ENCODE measurements at regions not wholly inside any gene's neighbourhood (a gene's known extent, or its start where the extent isn't known, plus 50 kb on each side); places are given as distances from the start of the nearest gene placed in this dataset.

GRCh38 chr19:32268381-32268780 lies 77.0 kb upstream of the ZNF507 start:
- Mint-ChIP-seq H3K9me3 (peaks cover under 1% of the 10 kb centered on the region), H3K4me3 (no peak overlapping the region), H3K27me3 (peaks cover 2% of the 10 kb centered on the region), H3K36me3 (ENCODE audit: low read depth) (no peaks in the 10 kb centered on the region), H3K27ac (no peak overlapping the region), H3K4me1 (no peaks in the 10 kb centered on the region)
- POLR2A ChIA-PET, result no interaction called here
- CTCF ChIA-PET, result no interaction called here
- ATAC-seq (ENCODE audit: low read depth) (no peak), DNase-seq (no peak)
- intact Hi-C loops (cut with micrococcal nuclease), result no loop called here
- no peak for TF ChIP-seq CTCF (IDR thresholded peaks at IDR 0.05)

- intact Hi-C loops (cut with micrococcal nuclease), result no loop called here
- Mint-ChIP-seq H3K9me3 (peaks cover 7% of the 10 kb centered on the region), H3K27ac (no peak overlapping the region), H3K4me3 (no peak overlapping the region), H3K36me3 (ENCODE audit: low read depth) (no peaks in the 10 kb centered on the region), H3K27me3 (peaks cover 3% of the 10 kb centered on the region), H3K4me1 (no peaks in the 10 kb centered on the region)
- DNase-seq (no peak), ATAC-seq (ENCODE audit: low read depth) (no peak)
- POLR2A ChIA-PET, result no interaction called here
- no peak for TF ChIP-seq CTCF (IDR thresholded peaks at IDR 0.05)
- CTCF ChIA-PET, result no interaction called here
Observed at GRCh38 chr19:32269831-32270230, 75.6 kb upstream of the ZNF507 start.

GRCh38 chr19:32273483-32273882 lies 71.9 kb upstream of the ZNF507 start:
- ChIA-PET CTCF (no interaction called here), POLR2A (no interaction called here)
- no peak for ATAC-seq (ENCODE audit: low read depth)
- Mint-ChIP-seq H3K4me1 (no peaks in the 10 kb centered on the region), H3K36me3 (ENCODE audit: low read depth) (no peaks in the 10 kb centered on the region), H3K9me3 (peaks cover 8% of the 10 kb centered on the region), H3K4me3 (no peak overlapping the region), H3K27ac (no peak overlapping the region), H3K27me3 (peaks cover 6% of the 10 kb centered on the region)
- DNase-seq, result no peak
- no peak for TF ChIP-seq CTCF (IDR thresholded peaks at IDR 0.05)
- intact Hi-C loops (cut with micrococcal nuclease), result no loop called here

GRCh38 chr19:32287086-32287485 lies 58.3 kb upstream of the ZNF507 start:
- Mint-ChIP-seq H3K4me3 (no peak overlapping the region), H3K36me3 (ENCODE audit: low read depth) (no peaks in the 10 kb centered on the region), H3K4me1 (peaks cover 10% of the 10 kb centered on the region), H3K9me3 (no peaks in the 10 kb centered on the region), H3K27ac (no peak overlapping the region), H3K27me3 (peaks cover 26% of the 10 kb centered on the region)
- ATAC-seq (ENCODE audit: low read depth) (no peak), DNase-seq (no peak)
- ChIA-PET CTCF (no interaction called here), POLR2A (no interaction called here)
- intact Hi-C loops (cut with micrococcal nuclease), result no loop called here
- no peak for TF ChIP-seq CTCF (IDR thresholded peaks at IDR 0.05)

- peaks cover 26% of the 10 kb centered on the region for H3K27me3 Mint-ChIP-seq
- no peak overlapping the region for H3K4me3 Mint-ChIP-seq
- no peak for DNase-seq
- intact Hi-C loops (cut with micrococcal nuclease), result no loop called here
- H3K4me1 Mint-ChIP-seq, result peaks cover 10% of the 10 kb centered on the region
- no peak for ATAC-seq (ENCODE audit: low read depth)
- TF ChIP-seq CTCF (IDR thresholded peaks at IDR 0.05), result no peak
- no peak overlapping the region for H3K27ac Mint-ChIP-seq
- CTCF ChIA-PET, result no interaction called here
- H3K36me3 Mint-ChIP-seq (ENCODE audit: low read depth), result no peaks in the 10 kb centered on the region
- H3K9me3 Mint-ChIP-seq, result no peaks in the 10 kb centered on the region
- POLR2A ChIA-PET, result no interaction called here
Observed at GRCh38 chr19:32287811-32288227, 57.6 kb upstream of the ZNF507 start.
